ENCODE measurements at regions not wholly inside any gene's neighbourhood (a gene's known extent, or its start where the extent isn't known, plus 50 kb on each side); places are given as distances from the start of the nearest gene placed in this dataset.

DNA sequence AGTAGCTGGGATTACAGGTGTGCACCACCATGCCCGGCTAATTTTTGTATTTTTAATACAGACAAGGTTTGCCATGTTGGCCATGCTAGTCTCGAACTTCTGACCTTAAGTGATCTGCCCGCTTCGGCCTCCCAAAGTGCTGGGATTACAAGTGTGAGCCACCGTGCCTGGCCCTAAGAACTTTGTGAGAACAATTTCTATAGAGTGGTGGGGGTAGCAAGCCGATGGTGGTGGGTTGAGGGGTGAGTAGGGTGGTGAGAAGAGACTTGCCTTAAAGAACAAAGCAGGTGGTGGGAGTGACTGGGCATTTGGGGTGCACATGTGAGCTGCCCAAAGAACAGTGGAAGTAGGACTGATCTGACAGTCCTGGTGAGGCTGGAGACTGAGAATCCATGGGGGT, 76.0 kb upstream of the ASB18 start:
- no peak overlapping the region for H3K27ac Mint-ChIP-seq
- H3K27me3 Mint-ChIP-seq (ENCODE audit: low read depth) = peaks cover 4% of the 10 kb centered on the region
- ChIA-PET CTCF (no interaction called here), POLR2A (no interaction called here)
- no peaks in the 10 kb centered on the region for H3K4me1 Mint-ChIP-seq (ENCODE audit: low read depth)
- ATAC-seq (no peak), DNase-seq (no peak)
- H3K9me3 Mint-ChIP-seq (ENCODE audit: insufficient read depth) = no peaks in the 10 kb centered on the region
- no peak overlapping the region for H3K4me3 Mint-ChIP-seq
- no peaks in the 10 kb centered on the region for H3K36me3 Mint-ChIP-seq (ENCODE audit: low read depth)

DNA sequence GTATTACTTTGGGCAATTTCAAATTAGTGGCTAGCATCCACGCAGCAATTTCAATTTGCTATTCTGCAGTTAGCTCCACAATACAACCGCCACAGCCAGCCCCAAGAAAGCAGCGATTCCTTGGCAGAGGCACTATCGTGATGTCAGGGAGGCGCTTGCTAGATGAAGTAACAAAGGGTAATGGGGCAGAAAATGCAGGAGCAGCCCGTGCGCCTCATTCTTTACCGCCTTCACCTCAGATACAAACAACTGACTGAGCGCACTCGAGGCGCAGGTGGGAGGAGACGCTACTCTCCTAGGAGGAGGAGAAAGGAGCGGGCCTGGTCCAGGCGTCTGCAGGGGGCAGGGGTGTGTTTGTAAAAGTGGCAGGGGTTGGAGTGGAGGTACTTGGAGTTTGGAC, 76.9 kb upstream of the ASB18 start:
- Mint-ChIP-seq H3K27me3 (ENCODE audit: low read depth) (peaks cover 4% of the 10 kb centered on the region), H3K4me1 (ENCODE audit: low read depth) (no peaks in the 10 kb centered on the region), H3K4me3 (no peak overlapping the region), H3K36me3 (ENCODE audit: low read depth) (no peaks in the 10 kb centered on the region), H3K27ac (no peak overlapping the region), H3K9me3 (ENCODE audit: insufficient read depth) (no peaks in the 10 kb centered on the region)
- POLR2A ChIA-PET = no interaction called here
- CTCF ChIA-PET = no interaction called here
- DNase-seq (no peak), ATAC-seq (no peak)

DNA sequence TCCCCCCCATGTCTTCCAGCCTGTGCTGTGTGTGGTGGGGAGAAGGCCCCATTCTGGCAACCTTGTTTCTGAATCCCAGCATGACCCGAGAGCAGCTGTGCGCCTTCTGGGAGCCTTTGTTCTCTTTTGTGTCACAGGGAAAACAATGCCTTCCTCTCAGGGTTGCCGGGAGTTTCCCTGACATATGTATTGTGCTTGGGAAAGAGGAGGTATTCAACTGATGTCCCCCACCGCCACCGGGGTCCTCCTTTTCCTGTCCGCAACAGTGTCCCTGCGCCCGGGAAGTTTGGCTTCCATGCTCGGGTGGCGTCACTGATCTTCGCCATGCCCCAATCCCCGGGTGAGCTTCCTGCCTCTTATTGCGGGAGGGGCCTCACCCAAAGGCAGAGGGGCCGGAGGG, 77.5 kb upstream of the ASB18 start:
- Mint-ChIP-seq H3K36me3 (ENCODE audit: low read depth) (no peaks in the 10 kb centered on the region), H3K27me3 (ENCODE audit: low read depth) (peaks cover 4% of the 10 kb centered on the region), H3K4me1 (ENCODE audit: low read depth) (no peaks in the 10 kb centered on the region), H3K4me3 (no peak overlapping the region), H3K27ac (no peak overlapping the region), H3K9me3 (ENCODE audit: insufficient read depth) (no peaks in the 10 kb centered on the region)
- no peak for ATAC-seq
- ChIA-PET CTCF (no interaction called here), POLR2A (no interaction called here)
- DNase-seq = no peak

DNA sequence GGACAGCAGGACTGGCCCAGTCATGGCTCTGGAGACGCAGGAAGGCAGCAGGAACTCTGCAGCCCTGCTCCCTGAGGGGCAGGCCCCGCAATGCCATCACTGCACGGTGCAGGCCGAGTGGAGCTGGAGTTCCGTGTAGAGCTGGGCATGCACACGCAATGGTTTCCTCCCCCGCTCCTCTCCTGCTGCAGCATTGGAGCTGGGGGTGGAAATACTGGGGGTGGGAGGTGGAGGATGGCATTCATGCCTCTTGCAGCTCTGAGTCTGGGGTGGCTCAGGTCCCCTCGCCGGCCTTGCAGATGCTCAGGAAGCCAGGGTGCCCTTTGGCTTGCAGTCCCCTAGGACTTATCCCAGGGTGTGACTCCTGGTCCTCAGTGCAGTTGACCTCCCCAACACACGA, 78.3 kb upstream of the ASB18 start:
- Mint-ChIP-seq H3K27ac (no peak overlapping the region), H3K4me3 (no peak overlapping the region), H3K36me3 (ENCODE audit: low read depth) (no peaks in the 10 kb centered on the region), H3K4me1 (ENCODE audit: low read depth) (no peaks in the 10 kb centered on the region), H3K27me3 (ENCODE audit: low read depth) (peaks cover 4% of the 10 kb centered on the region), H3K9me3 (ENCODE audit: insufficient read depth) (no peaks in the 10 kb centered on the region)
- ChIA-PET CTCF (no interaction called here), POLR2A (no interaction called here)
- no peak for ATAC-seq
- DNase-seq = no peak

DNA sequence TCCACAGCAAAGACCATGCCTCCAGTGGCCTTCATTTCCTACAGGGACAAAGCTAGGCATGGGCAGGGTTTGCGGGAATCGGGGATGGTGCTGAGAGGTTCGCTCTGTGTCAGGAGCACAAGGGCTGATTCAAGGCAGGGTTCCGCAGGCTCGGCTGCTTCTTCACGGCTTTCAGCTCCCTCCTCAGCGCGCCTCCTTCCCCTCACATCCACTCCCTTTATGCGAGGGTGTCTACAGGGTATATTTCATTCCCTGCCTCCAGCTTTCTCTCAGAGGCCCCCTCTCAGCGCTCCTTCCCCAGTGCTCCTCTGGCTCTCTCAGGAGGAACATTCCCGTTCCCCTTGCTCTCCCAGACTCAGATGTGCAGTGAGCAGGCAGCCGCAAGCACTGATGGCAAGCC, 78.7 kb upstream of the ASB18 start:
- DNase-seq (no peak), ATAC-seq (no peak)
- Mint-ChIP-seq H3K9me3 (ENCODE audit: insufficient read depth) (no peaks in the 10 kb centered on the region), H3K27me3 (ENCODE audit: low read depth) (peaks cover 4% of the 10 kb centered on the region), H3K36me3 (ENCODE audit: low read depth) (no peaks in the 10 kb centered on the region), H3K4me3 (no peak overlapping the region), H3K27ac (no peak overlapping the region), H3K4me1 (ENCODE audit: low read depth) (no peaks in the 10 kb centered on the region)
- ChIA-PET CTCF (no interaction called here), POLR2A (no interaction called here)

- CTCF ChIA-PET = interaction anchor here (0.6 to 1.0 kb wide), 4 partner anchors 169 to 731 kb away, joined by 3 read pairs; partner anchors contain the start of gene ACKR3
- DNase-seq (peak; percentile 62), ATAC-seq (no peak)
- Mint-ChIP-seq H3K9me3 (ENCODE audit: insufficient read depth) (no peaks in the 10 kb centered on the region), H3K36me3 (ENCODE audit: low read depth) (no peaks in the 10 kb centered on the region), H3K4me1 (ENCODE audit: low read depth) (no peaks in the 10 kb centered on the region), H3K27ac (no peak overlapping the region), H3K27me3 (ENCODE audit: low read depth) (peaks cover 4% of the 10 kb centered on the region), H3K4me3 (no peak overlapping the region)
- POLR2A ChIA-PET = no interaction called here
Observed at GRCh38 chr2:236343400-236344161, 79.4 kb upstream of the ASB18 start.

DNA sequence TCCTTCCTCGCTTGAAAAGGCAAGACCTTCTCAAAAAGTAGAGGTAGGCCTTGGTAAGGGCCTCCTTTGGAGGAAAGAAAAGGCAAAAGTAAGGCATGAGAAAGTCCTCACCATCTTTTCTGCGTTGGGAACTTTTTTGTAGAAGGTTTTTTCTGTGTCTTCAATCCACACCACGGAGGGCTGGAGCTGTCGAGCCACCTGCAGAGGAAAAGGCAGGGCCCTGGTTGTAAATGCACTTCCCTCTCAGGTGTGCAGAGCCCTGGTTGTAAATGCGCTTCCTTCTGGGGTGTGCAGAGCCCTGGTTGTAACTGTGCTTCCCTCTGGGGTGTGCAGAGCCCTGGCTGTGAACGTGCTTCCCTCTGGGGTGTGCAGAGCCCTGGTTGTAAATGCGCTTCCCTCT, 80.2 kb upstream of the ASB18 start:
- Mint-ChIP-seq H3K4me1 (ENCODE audit: low read depth) (no peaks in the 10 kb centered on the region), H3K4me3 (no peak overlapping the region), H3K36me3 (ENCODE audit: low read depth) (no peaks in the 10 kb centered on the region), H3K9me3 (ENCODE audit: insufficient read depth) (no peaks in the 10 kb centered on the region), H3K27me3 (ENCODE audit: low read depth) (peaks cover 2% of the 10 kb centered on the region), H3K27ac (no peak overlapping the region)
- ATAC-seq = no peak
- CTCF ChIA-PET = no interaction called here
- POLR2A ChIA-PET = no interaction called here
- DNase-seq = no peak

DNA sequence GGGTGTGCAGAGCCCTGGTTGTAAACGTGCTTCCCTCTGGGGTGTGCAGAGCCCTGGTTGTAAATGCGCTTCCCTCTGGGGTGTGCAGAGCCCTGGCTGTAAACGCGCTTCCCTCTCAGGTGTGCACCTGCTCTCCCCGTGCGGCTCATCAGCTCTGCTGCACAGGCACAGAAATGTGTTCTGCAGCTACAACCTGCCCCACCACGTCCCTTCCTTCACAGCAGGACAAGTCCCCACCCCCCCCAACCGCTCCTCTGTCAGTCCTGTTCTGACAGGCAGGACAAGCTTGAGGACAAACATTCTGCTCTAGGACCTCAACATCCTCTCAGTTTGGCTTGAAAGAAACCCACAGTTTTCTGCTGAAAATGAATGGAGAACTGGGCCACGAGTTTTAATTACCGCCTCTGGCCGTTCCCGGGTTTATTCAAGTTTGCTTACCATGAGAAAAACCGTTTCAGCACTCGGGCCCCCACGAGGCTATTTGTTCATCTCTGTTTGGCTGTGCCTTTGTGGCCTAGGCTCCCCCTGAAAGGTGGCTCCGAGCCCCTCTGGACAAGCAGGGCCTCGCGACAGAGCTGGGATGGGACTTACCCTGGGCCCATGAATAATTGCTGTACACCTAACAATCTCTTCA, 81.0 kb upstream of the ASB18 start:
- POLR2A ChIA-PET = interaction anchor here (0.6 kb wide), 1 partner anchor 1157 kb away, joined by 3 read pairs; no protein-coding TSS in a partner anchor
- Mint-ChIP-seq H3K27me3 (ENCODE audit: low read depth) (no peaks in the 10 kb centered on the region), H3K4me1 (ENCODE audit: low read depth) (no peaks in the 10 kb centered on the region), H3K9me3 (ENCODE audit: insufficient read depth) (no peaks in the 10 kb centered on the region), H3K27ac (no peak overlapping the region), H3K36me3 (ENCODE audit: low read depth) (no peaks in the 10 kb centered on the region), H3K4me3 (no peak overlapping the region)
- ATAC-seq = no peak
- DNase-seq = no peak
- CTCF ChIA-PET = no interaction called here

DNA sequence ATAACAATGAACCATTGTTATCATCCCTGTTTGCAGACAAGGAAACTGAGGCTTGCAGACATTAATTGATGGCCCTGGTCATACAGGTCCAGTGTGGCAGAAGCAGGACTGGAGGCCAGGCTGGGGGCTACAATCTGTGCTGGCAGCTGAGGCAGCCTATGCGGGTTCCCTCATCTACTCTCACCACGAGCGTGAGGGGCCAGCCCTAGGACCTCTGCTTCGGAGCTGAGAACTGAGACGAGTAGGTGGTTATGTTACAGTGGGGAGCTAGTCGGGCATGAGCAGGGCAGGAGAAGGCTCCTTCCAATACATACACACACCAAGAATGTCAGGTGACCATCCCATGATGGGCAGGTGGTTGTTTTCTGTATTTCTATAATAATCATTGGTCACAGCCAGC, 82.2 kb upstream of the ASB18 start:
- CTCF ChIA-PET = no interaction called here
- POLR2A ChIA-PET = no interaction called here
- DNase-seq (no peak), ATAC-seq (no peak)
- H3K9me3 Mint-ChIP-seq (ENCODE audit: insufficient read depth) = no peaks in the 10 kb centered on the region
- no peaks in the 10 kb centered on the region for H3K27me3 Mint-ChIP-seq (ENCODE audit: low read depth)
- no peaks in the 10 kb centered on the region for H3K4me1 Mint-ChIP-seq (ENCODE audit: low read depth)
- no peak overlapping the region for H3K27ac Mint-ChIP-seq
- no peak overlapping the region for H3K4me3 Mint-ChIP-seq
- H3K36me3 Mint-ChIP-seq (ENCODE audit: low read depth) = no peaks in the 10 kb centered on the region

DNA sequence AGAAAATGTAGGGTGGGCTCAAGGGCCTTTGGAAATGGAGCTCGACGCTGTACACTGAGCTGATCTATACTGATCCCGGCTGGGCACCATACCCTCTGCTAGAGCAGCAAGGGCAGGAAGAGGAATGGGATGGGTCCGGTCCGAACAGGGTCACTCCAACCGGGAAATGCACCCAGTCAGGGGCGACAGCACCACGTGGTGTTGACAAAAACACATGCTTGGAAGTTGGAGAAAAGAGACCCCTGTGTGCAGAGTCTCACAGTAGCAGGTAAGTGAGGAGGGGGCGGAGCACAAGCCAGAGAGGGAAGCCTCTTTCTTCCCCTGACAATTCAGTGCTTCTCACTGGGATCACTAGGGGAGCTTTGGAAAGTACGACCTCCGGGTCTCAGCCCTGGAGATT, 84.1 kb upstream of the ASB18 start:
- DNase-seq = no peak
- Mint-ChIP-seq H3K4me3 (no peak overlapping the region), H3K4me1 (ENCODE audit: low read depth) (peaks cover 2% of the 10 kb centered on the region), H3K27ac (no peak overlapping the region), H3K9me3 (ENCODE audit: insufficient read depth) (no peaks in the 10 kb centered on the region), H3K27me3 (ENCODE audit: low read depth) (no peaks in the 10 kb centered on the region), H3K36me3 (ENCODE audit: low read depth) (no peaks in the 10 kb centered on the region)
- POLR2A ChIA-PET = no interaction called here
- no peak for ATAC-seq
- CTCF ChIA-PET = interaction anchor here (1.3 kb wide), 1 partner anchor 221 kb away, joined by 5 read pairs; the partner anchor contains the start of gene ACKR3

DNA sequence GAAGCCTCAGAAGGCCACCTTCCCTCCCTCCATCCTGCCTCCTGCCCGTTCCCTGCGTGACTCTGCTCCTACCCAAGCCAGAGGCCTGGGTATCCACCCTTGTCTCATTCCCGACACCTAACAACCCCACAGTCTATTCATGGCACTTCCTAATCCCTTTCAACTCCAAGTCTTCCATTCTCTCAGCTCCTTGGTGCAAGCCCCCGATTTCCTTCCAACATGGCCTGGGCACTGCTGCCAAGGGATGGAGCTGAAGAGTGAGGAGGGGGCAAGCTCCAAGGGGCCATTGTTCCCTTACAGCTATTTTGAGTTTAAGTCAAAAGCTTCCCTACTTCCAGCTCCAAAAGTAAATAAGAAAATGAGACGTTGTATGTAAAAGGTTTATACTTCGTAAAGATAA, 84.8 kb upstream of the ASB18 start:
- DNase-seq (no peak), ATAC-seq (no peak)
- Mint-ChIP-seq H3K4me1 (ENCODE audit: low read depth) (peaks cover 3% of the 10 kb centered on the region), H3K36me3 (ENCODE audit: low read depth) (no peaks in the 10 kb centered on the region), H3K9me3 (ENCODE audit: insufficient read depth) (no peaks in the 10 kb centered on the region), H3K4me3 (no peak overlapping the region), H3K27me3 (ENCODE audit: low read depth) (no peaks in the 10 kb centered on the region), H3K27ac (no peak overlapping the region)
- ChIA-PET POLR2A (no interaction called here), CTCF (interaction anchor here (1.0 to 1.3 kb wide), 2 partner anchors 164 to 221 kb away, joined by 3 to 5 read pairs; partner anchors contain the start of gene ACKR3)

- H3K9me3 Mint-ChIP-seq (ENCODE audit: insufficient read depth) = no peaks in the 10 kb centered on the region
- no peak overlapping the region for H3K4me3 Mint-ChIP-seq
- CTCF ChIA-PET = interaction anchor here (1.3 to 2.2 kb wide), 2 partner anchors 220 to 677 kb away, joined by 4 to 6 read pairs; partner anchors contain the start of gene ACKR3
Observed at GRCh38 chr2:236350426-236350825, 86.2 kb upstream of the ASB18 start.

More at GRCh38 chr2:236350426-236350825, 86.2 kb upstream of the ASB18 start:
- Mint-ChIP-seq H3K36me3 (ENCODE audit: low read depth) (no peaks in the 10 kb centered on the region), H3K4me1 (ENCODE audit: low read depth) (peaks cover 3% of the 10 kb centered on the region), H3K27me3 (ENCODE audit: low read depth) (no peaks in the 10 kb centered on the region), H3K27ac (no peak overlapping the region)
- no peak for ATAC-seq
- POLR2A ChIA-PET = no interaction called here
- no peak for DNase-seq
